ENCODE measurements at regions not wholly inside any gene's neighbourhood (a gene's known extent, or its start where the extent isn't known, plus 50 kb on each side); places are given as distances from the start of the nearest gene placed in this dataset.

DNA sequence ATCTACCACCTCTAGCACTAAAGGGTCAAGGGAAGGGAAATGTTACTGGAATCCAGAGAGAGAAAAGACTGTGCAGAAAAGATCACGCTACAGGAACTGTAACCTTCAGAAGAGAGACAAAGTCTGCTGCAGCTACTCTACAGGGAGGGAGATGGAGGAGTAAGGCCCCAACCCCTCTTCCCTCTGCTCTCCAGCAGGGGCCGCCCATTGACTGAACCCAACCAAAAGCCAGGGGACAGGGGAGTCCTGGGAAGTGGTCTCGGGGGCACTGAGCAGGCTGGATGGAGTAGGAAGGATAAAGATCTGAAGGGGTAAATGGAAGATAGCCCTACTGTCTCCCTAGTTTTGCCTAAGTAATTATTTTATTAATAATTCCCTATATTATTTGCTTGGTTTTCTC lies 72.8 kb upstream of the NR5A2 start:
- Mint-ChIP-seq H3K36me3 (no peaks in the 10 kb centered on the region), H3K27ac (no peak overlapping the region), H3K4me1 (ENCODE audit: unreplicated experiment) (peaks cover 12% of the 10 kb centered on the region), H3K4me3 (no peak overlapping the region), H3K9me3 (no peaks in the 10 kb centered on the region), H3K27me3 (no peaks in the 10 kb centered on the region)
- no peak for DNase-seq (ENCODE audit: extremely low spot score, unreplicated experiment)
- TF ChIP-seq, protein P1, sequence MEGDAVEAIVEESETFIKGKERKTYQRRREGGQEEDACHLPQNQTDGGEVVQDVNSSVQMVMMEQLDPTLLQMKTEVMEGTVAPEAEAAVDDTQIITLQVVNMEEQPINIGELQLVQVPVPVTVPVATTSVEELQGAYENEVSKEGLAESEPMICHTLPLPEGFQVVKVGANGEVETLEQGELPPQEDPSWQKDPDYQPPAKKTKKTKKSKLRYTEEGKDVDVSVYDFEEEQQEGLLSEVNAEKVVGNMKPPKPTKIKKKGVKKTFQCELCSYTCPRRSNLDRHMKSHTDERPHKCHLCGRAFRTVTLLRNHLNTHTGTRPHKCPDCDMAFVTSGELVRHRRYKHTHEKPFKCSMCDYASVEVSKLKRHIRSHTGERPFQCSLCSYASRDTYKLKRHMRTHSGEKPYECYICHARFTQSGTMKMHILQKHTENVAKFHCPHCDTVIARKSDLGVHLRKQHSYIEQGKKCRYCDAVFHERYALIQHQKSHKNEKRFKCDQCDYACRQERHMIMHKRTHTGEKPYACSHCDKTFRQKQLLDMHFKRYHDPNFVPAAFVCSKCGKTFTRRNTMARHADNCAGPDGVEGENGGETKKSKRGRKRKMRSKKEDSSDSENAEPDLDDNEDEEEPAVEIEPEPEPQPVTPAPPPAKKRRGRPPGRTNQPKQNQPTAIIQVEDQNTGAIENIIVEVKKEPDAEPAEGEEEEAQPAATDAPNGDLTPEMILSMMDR (conservative IDR thresholded peaks at IDR 0.05) = peak; percentile 63

DNA sequence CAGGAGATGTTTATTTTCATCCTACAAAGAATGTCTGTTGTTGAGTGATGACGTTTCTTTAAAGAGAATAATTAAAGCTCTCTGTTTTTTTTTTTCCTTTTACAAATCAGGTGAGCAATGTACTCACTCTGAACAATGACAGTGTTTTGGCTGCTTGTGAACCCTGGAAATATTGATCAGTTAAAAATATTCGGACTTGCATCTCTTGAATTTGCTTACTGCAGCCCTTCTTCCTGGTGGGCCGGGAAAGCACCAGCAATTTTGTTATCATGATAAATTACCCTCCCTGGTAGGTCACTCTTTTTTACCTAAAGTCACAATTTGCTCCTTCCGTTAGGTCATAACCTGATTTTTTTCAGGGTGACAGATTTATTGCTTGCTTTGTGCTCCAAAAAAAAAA lies 72.3 kb upstream of the NR5A2 start:
- no peaks in the 10 kb centered on the region for H3K36me3 Mint-ChIP-seq
- DNase-seq (ENCODE audit: extremely low spot score, unreplicated experiment) = no peak
- H3K9me3 Mint-ChIP-seq = no peaks in the 10 kb centered on the region
- peaks cover 12% of the 10 kb centered on the region for H3K4me1 Mint-ChIP-seq (ENCODE audit: unreplicated experiment)
- TF ChIP-seq, protein P1 (conservative IDR thresholded peaks at IDR 0.05) = no peak
- H3K4me3 Mint-ChIP-seq = no peak overlapping the region
- no peaks in the 10 kb centered on the region for H3K27me3 Mint-ChIP-seq
- no peak overlapping the region for H3K27ac Mint-ChIP-seq

DNA sequence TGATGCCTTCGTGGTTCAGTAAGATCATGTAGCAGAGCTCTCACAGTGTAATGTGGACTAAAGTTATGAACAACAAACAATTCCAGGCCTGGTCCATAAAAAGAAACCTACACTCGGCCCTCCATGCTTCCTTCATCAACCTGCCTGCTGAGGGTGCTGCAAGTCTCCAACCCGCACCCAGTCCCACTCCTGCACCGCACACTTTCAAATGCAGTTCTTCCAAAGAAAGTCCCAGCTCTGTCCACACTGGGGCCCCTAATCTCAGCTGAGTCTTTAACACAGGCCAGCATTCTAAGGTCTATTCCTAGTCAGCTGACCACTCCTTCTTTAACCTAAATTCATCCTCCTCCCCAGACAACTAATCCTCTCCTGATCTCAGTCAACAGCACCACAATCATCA lies 71.5 kb upstream of the NR5A2 start:
- TF ChIP-seq, protein P1 (conservative IDR thresholded peaks at IDR 0.05) = no peak
- Mint-ChIP-seq H3K27me3 (no peaks in the 10 kb centered on the region), H3K4me1 (ENCODE audit: unreplicated experiment) (peaks cover 12% of the 10 kb centered on the region), H3K27ac (no peak overlapping the region), H3K9me3 (no peaks in the 10 kb centered on the region), H3K36me3 (no peaks in the 10 kb centered on the region), H3K4me3 (no peak overlapping the region)
- DNase-seq (ENCODE audit: extremely low spot score, unreplicated experiment) = no peak

DNA sequence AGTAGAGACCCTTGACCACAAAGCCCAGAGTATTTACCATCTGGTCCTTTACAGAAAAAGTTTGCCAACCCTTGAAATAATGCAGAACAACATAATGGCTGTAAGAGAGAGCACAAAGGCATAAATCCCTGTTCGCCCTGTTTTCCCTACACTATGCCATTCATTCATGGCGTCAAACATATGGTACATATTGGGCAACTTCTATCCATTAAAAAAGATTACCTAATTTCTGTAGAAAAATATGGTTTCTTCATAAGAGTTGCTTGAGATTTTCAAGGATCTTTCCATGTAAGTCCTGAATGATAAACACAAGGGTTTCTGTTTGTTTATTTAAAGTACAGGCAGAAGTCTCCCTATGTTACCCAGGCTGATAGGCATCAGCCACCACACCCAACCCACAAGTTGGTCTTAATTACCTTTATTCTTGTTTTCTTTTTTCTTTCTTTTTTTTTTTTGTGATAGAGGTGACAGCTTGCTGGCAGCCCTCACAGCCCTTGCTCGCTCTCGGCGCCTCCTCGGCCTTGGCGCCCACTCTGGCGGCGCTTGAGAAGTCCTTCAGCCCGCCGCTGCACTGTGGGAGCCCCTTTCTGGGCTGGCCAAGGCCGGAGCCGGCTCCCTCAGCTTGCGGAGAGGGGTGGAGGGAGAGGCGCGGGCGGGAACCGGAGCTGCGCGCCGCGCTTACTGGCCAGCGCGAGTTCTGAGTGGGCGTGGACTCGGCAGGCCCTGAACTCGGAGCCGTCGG lies 68.3 kb upstream of the NR5A2 start:
- peak; percentile 66 for DNase-seq (ENCODE audit: extremely low spot score, unreplicated experiment)

DNA sequence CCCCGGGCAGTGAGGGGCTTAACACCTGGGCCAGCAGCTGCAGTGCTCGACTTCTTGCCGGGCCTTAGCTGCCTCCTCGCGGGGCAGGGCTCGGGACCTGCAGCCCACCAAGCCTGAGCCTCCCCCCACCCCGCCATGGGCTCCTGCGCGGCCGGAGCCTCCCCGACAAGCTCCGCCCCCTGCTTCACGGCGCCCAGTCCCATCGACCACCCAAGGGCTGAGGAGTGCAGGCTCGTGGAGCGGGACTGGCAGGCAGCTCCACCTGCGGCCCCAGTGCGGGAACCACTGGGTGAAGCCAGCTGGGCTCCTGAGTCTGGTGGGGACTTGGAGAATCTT lies 67.8 kb upstream of the NR5A2 start:
- no peak overlapping the region for H3K27ac Mint-ChIP-seq
- H3K4me1 Mint-ChIP-seq (ENCODE audit: unreplicated experiment) = peaks cover 12% of the 10 kb centered on the region
- no peak overlapping the region for H3K4me3 Mint-ChIP-seq
- no peak for DNase-seq (ENCODE audit: extremely low spot score, unreplicated experiment)
- H3K9me3 Mint-ChIP-seq = no peaks in the 10 kb centered on the region
- H3K36me3 Mint-ChIP-seq = no peaks in the 10 kb centered on the region
- TF ChIP-seq, protein P1 (conservative IDR thresholded peaks at IDR 0.05) = no peak
- no peaks in the 10 kb centered on the region for H3K27me3 Mint-ChIP-seq

More for the DNA sequence above, 68.3 kb upstream of the NR5A2 start:
- peaks cover 12% of the 10 kb centered on the region for H3K4me1 Mint-ChIP-seq (ENCODE audit: unreplicated experiment)
- H3K27me3 Mint-ChIP-seq = no peaks in the 10 kb centered on the region
- no peaks in the 10 kb centered on the region for H3K9me3 Mint-ChIP-seq
- TF ChIP-seq, protein P1 (conservative IDR thresholded peaks at IDR 0.05) = no peak
- H3K4me3 Mint-ChIP-seq = no peak overlapping the region
- no peak overlapping the region for H3K27ac Mint-ChIP-seq
- H3K36me3 Mint-ChIP-seq = no peaks in the 10 kb centered on the region

Measured in type B pancreatic cell (in vitro differentiated cells).